ENCODE measurements at regions not wholly inside any gene's neighbourhood (a gene's known extent, or its start where the extent isn't known, plus 50 kb on each side); places are given as distances from the start of the nearest gene placed in this dataset.

DNA sequence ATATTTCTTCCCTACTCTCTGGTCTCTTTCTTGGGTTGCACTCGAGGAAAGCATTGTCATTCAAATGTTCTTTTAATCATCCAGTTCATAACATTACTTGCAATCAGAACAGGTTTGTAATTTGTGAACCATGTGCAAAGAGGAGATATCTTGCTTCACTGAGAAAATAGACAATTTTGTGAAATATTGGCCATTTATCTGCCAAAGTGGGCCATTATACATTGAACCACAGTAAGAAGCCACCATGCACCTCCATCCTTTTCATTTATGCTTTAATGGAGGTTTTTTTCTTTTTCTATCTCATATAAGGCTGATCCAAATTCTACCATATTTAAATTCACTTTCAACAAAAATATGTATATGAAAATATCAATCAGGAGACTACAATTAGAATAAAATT lies 335.3 kb upstream of the AADAT start:
- TF ChIP-seq, protein P1, sequence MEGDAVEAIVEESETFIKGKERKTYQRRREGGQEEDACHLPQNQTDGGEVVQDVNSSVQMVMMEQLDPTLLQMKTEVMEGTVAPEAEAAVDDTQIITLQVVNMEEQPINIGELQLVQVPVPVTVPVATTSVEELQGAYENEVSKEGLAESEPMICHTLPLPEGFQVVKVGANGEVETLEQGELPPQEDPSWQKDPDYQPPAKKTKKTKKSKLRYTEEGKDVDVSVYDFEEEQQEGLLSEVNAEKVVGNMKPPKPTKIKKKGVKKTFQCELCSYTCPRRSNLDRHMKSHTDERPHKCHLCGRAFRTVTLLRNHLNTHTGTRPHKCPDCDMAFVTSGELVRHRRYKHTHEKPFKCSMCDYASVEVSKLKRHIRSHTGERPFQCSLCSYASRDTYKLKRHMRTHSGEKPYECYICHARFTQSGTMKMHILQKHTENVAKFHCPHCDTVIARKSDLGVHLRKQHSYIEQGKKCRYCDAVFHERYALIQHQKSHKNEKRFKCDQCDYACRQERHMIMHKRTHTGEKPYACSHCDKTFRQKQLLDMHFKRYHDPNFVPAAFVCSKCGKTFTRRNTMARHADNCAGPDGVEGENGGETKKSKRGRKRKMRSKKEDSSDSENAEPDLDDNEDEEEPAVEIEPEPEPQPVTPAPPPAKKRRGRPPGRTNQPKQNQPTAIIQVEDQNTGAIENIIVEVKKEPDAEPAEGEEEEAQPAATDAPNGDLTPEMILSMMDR (IDR thresholded peaks at IDR 0.05): no peak
- no peak for TF ChIP-seq POLR2A (IDR thresholded peaks at IDR 0.05)
- TF ChIP-seq POLR2AphosphoS5 (IDR thresholded peaks at IDR 0.05; ENCODE audit: insufficient read depth in 1 of 2, low read depth in 1 of 2): no peak
